ENCODE measurements at regions not wholly inside any gene's neighbourhood (a gene's known extent, or its start where the extent isn't known, plus 50 kb on each side); places are given as distances from the start of the nearest gene placed in this dataset.

DNA sequence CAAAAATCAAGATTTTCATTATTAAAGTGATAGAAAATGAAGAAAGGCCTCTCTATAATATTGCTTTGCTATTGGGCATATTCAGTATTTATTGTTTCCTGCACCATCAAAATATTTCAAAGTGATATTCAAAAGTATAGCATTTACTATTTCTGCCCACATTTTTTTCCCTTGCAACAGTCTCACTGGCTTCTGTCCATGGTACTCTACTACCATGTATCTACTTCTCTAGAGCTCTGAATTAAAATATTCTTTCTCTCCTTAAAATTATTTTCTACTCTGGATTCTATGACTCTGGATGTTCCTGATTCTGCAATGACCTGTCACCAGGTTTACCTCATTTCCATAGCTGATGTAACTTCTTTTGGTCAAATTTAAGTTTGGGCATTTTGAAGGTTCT, 1508.3 kb upstream of the PRR20A start:
- TF ChIP-seq SMC3 (conservative IDR thresholded peaks at IDR 0.05; ENCODE audit: poor library complexity) = no peak
- TF ChIP-seq, protein P1, sequence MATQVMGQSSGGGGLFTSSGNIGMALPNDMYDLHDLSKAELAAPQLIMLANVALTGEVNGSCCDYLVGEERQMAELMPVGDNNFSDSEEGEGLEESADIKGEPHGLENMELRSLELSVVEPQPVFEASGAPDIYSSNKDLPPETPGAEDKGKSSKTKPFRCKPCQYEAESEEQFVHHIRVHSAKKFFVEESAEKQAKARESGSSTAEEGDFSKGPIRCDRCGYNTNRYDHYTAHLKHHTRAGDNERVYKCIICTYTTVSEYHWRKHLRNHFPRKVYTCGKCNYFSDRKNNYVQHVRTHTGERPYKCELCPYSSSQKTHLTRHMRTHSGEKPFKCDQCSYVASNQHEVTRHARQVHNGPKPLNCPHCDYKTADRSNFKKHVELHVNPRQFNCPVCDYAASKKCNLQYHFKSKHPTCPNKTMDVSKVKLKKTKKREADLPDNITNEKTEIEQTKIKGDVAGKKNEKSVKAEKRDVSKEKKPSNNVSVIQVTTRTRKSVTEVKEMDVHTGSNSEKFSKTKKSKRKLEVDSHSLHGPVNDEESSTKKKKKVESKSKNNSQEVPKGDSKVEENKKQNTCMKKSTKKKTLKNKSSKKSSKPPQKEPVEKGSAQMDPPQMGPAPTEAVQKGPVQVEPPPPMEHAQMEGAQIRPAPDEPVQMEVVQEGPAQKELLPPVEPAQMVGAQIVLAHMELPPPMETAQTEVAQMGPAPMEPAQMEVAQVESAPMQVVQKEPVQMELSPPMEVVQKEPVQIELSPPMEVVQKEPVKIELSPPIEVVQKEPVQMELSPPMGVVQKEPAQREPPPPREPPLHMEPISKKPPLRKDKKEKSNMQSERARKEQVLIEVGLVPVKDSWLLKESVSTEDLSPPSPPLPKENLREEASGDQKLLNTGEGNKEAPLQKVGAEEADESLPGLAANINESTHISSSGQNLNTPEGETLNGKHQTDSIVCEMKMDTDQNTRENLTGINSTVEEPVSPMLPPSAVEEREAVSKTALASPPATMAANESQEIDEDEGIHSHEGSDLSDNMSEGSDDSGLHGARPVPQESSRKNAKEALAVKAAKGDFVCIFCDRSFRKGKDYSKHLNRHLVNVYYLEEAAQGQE (IDR thresholded peaks at IDR 0.05; ENCODE audit: borderline replicate concordance) = no peak
- no peak for TF ChIP-seq RAD21 (conservative IDR thresholded peaks at IDR 0.05)
- TF ChIP-seq, protein P2, sequence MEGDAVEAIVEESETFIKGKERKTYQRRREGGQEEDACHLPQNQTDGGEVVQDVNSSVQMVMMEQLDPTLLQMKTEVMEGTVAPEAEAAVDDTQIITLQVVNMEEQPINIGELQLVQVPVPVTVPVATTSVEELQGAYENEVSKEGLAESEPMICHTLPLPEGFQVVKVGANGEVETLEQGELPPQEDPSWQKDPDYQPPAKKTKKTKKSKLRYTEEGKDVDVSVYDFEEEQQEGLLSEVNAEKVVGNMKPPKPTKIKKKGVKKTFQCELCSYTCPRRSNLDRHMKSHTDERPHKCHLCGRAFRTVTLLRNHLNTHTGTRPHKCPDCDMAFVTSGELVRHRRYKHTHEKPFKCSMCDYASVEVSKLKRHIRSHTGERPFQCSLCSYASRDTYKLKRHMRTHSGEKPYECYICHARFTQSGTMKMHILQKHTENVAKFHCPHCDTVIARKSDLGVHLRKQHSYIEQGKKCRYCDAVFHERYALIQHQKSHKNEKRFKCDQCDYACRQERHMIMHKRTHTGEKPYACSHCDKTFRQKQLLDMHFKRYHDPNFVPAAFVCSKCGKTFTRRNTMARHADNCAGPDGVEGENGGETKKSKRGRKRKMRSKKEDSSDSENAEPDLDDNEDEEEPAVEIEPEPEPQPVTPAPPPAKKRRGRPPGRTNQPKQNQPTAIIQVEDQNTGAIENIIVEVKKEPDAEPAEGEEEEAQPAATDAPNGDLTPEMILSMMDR (IDR thresholded peaks at IDR 0.05; ENCODE audit: poor library complexity, severe bottlenecking) = no peak
- TF ChIP-seq TAF1 (IDR thresholded peaks at IDR 0.05; ENCODE audit: low read depth) = no peak
- no peak for TF ChIP-seq EZH2 (IDR thresholded peaks at IDR 0.05; ENCODE audit: borderline replicate concordance, insufficient read depth, low read length, poor library complexity, severe bottlenecking)
- no peak for TF ChIP-seq MXI1 (conservative IDR thresholded peaks at IDR 0.05; ENCODE audit: poor library complexity, severe bottlenecking)
- TF ChIP-seq EP300 (conservative IDR thresholded peaks at IDR 0.05; ENCODE audit: poor library complexity, severe bottlenecking) = no peak
- no peak for TF ChIP-seq POLR2AphosphoS5 (IDR thresholded peaks at IDR 0.05)
- H3K27ac ChIP-seq (ENCODE audit: low read length) = no peak overlapping the region
- H3K79me2 ChIP-seq (replicated peaks; ENCODE audit: insufficient read depth, low read length) = no peaks in the 10 kb centered on the region
- H3F3A ChIP-seq (ENCODE audit: insufficient read depth, low read length, poor library complexity, severe bottlenecking) = no peaks in the 10 kb centered on the region
- no peak overlapping the region for H2AFZ ChIP-seq (ENCODE audit: low read depth, low read length)
- no peak overlapping the region for H3K9ac ChIP-seq (ENCODE audit: low read length)
- no peak overlapping the region for H3K4me2 ChIP-seq (ENCODE audit: low read length)
- no peak overlapping the region for H3K4me3 ChIP-seq (ENCODE audit: low read length)
- H3K9me3 ChIP-seq (ENCODE audit: low read length) = no peaks in the 10 kb centered on the region
- no peaks in the 10 kb centered on the region for H3K36me3 ChIP-seq (ENCODE audit: insufficient read depth, low read length)
- H4K20me1 ChIP-seq (ENCODE audit: insufficient read depth) = no peaks in the 10 kb centered on the region
- H3K9me2 ChIP-seq (ENCODE audit: insufficient read depth, low read length) = no peaks in the 10 kb centered on the region
- no peaks in the 10 kb centered on the region for H3K27me3 ChIP-seq (ENCODE audit: insufficient read depth, low read depth, low read length)

DNA sequence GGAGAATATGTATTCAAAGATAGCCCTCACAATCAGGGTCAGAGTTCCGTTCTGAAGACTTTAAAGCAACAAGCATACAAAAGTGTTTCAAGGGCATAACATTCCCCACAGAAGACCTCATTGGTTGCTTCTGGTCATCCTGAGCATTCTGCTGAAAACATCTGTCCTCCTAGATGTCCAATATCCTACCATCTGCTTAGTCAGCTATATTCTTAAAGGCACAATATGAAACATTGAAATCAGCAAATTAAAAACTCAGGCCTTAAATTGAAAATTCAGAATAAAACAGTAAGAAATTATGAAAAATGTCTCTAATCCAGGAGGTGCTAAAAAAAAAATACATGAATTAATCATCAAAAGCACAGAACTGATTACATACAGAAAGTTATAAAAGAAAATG, 1491.2 kb upstream of the PRR20A start:
- Histone ChIP-seq H3K36me3 (ENCODE audit: insufficient read depth, low read length) (no peaks in the 10 kb centered on the region), H3K27ac (ENCODE audit: low read length) (no peak overlapping the region), H3K9ac (ENCODE audit: low read length) (no peak overlapping the region), H3K79me2 (replicated peaks; ENCODE audit: insufficient read depth, low read length) (no peaks in the 10 kb centered on the region), H3K4me3 (ENCODE audit: low read length) (no peak overlapping the region), H3K4me2 (ENCODE audit: low read length) (no peak overlapping the region), H3K9me3 (ENCODE audit: low read length) (no peaks in the 10 kb centered on the region), H4K20me1 (ENCODE audit: insufficient read depth) (no peaks in the 10 kb centered on the region), H2AFZ (ENCODE audit: low read depth, low read length) (no peak overlapping the region), H3K9me2 (ENCODE audit: insufficient read depth, low read length) (no peaks in the 10 kb centered on the region), H3K27me3 (ENCODE audit: insufficient read depth, low read depth, low read length) (no peaks in the 10 kb centered on the region), H3F3A (ENCODE audit: insufficient read depth, low read length, poor library complexity, severe bottlenecking) (no peaks in the 10 kb centered on the region)
- TF ChIP-seq RAD21 (conservative IDR thresholded peaks at IDR 0.05) (no peak), TAF1 (IDR thresholded peaks at IDR 0.05; ENCODE audit: low read depth) (no peak), EP300 (conservative IDR thresholded peaks at IDR 0.05; ENCODE audit: poor library complexity, severe bottlenecking) (no peak), MXI1 (conservative IDR thresholded peaks at IDR 0.05; ENCODE audit: poor library complexity, severe bottlenecking) (no peak), POLR2AphosphoS5 (IDR thresholded peaks at IDR 0.05) (no peak), SMC3 (conservative IDR thresholded peaks at IDR 0.05; ENCODE audit: poor library complexity) (no peak), EZH2 (IDR thresholded peaks at IDR 0.05; ENCODE audit: borderline replicate concordance, insufficient read depth, low read length, poor library complexity, severe bottlenecking) (no peak)
- TF ChIP-seq, protein P1 (IDR thresholded peaks at IDR 0.05; ENCODE audit: borderline replicate concordance) = no peak
- TF ChIP-seq, protein P2 (IDR thresholded peaks at IDR 0.05; ENCODE audit: poor library complexity, severe bottlenecking) = no peak
